GM18498 (cell line): ENCODE measurements at regions not wholly inside any gene's neighbourhood (a gene's known extent, or its start where the extent isn't known, plus 50 kb on each side); places are given as distances from the start of the nearest gene placed in this dataset.

Source experiments
- ATAC-seq: cut with Tn5 transposase; IDR thresholded peaks from one replicate; pipeline ENCODE4 v1.9.1; 2021; ENCODE audit warnings: mild to moderate bottlenecking, moderate library complexity; ENCODE audit not compliant: unreplicated experiment

- no peak for ATAC-seq
These were observed 321.1 kb upstream of the EDNRB start for GRCh38 chr13:78239714-78240113.

GRCh38 chr13:78238911-78239310 lies 320.3 kb upstream of the EDNRB start:
- no peak for ATAC-seq

GRCh38 chr13:78228940-78229339 lies 310.3 kb upstream of the EDNRB start:
- ATAC-seq = no peak

- ATAC-seq = no peak
These were observed 309.6 kb upstream of the EDNRB start for GRCh38 chr13:78228211-78228610.

- ATAC-seq = no peak
These were observed 309.1 kb upstream of the EDNRB start for GRCh38 chr13:78227709-78228108.

GRCh38 chr13:78215458-78216108 lies 297.0 kb upstream of the EDNRB start:
- ATAC-seq = no peak

GRCh38 chr13:78201411-78201810 lies 282.8 kb upstream of the EDNRB start:
- peak; percentile 69 for ATAC-seq

- no peak for ATAC-seq
These were observed 280.2 kb upstream of the EDNRB start for GRCh38 chr13:78198821-78199220.

GRCh38 chr13:78198419-78198818 lies 279.8 kb upstream of the EDNRB start:
- ATAC-seq = no peak

GRCh38 chr13:78197231-78197630 lies 278.6 kb upstream of the EDNRB start:
- ATAC-seq = no peak

- no peak for ATAC-seq
These were observed 276.4 kb upstream of the EDNRB start for GRCh38 chr13:78194904-78195639.

- no peak for ATAC-seq
These were observed 275.2 kb upstream of the EDNRB start for GRCh38 chr13:78193846-78194245.

GRCh38 chr13:78192716-78193115 lies 274.1 kb upstream of the EDNRB start:
- no peak for ATAC-seq

GRCh38 chr13:78190296-78190695 lies 271.7 kb upstream of the EDNRB start:
- no peak for ATAC-seq

- ATAC-seq = no peak
These were observed 269.1 kb upstream of the EDNRB start for GRCh38 chr13:78187781-78188180.

- ATAC-seq = peak; percentile 71
These were observed 267.1 kb upstream of the EDNRB start for GRCh38 chr13:78185700-78186099.

GRCh38 chr13:78183732-78184131 lies 265.1 kb upstream of the EDNRB start:
- no peak for ATAC-seq

GRCh38 chr13:78182813-78183212 lies 264.2 kb upstream of the EDNRB start:
- no peak for ATAC-seq

GRCh38 chr13:78177306-78177705 lies 258.7 kb upstream of the EDNRB start:
- ATAC-seq = no peak

GRCh38 chr13:78176880-78177279 lies 258.2 kb upstream of the EDNRB start:
- no peak for ATAC-seq

GRCh38 chr13:78169386-78169785 lies 250.8 kb upstream of the EDNRB start:
- ATAC-seq = no peak

- ATAC-seq = no peak
These were observed 250.3 kb upstream of the EDNRB start for GRCh38 chr13:78168981-78169380.

GRCh38 chr13:78161266-78161665 lies 242.6 kb upstream of the EDNRB start:
- ATAC-seq = no peak
